K562 (cell line): ENCODE measurements at regions not wholly inside any gene's neighbourhood (a gene's known extent, or its start where the extent isn't known, plus 50 kb on each side); places are given as distances from the start of the nearest gene placed in this dataset.

Source experiments
- E2F3 ChIP-seq: fragments of 250-450 bp; sonication (Bioruptor Pico); IDR thresholded peaks from 2 replicates; pipeline ENCODE4 v1.4.0; 2020; ENCODE audit warnings: mild to moderate bottlenecking
- GTF2E2 ChIP-seq: fragments of 200-800 bp; sonication (Bioruptor generic); IDR thresholded peaks from 2 replicates; pipeline ENCODE4 v1.6.1; 2016; ENCODE audit warnings: missing genetic modification characterization, missing compliant biosample characterization
- HNRNPK ChIP-seq: fragments of 200-400 bp; formaldehyde crosslinking; IDR thresholded peaks from one replicate; pipeline ENCODE4 v1.6.1; 2018; ENCODE audit warnings: mild to moderate bottlenecking, low read depth, low read length; ENCODE audit not compliant: poor library complexity, severe bottlenecking
- JUN ChIP-seq, 2 experiments: sonication (generic) in 1 of 2; formaldehyde crosslinking in 1 of 2; IDR thresholded peaks; 2 replicates each; pipeline versions ENCODE4 v1.6.1 to v1.8.0; 2012 to 2022; ENCODE audit warnings: borderline replicate concordance in 2 of 2, mild to moderate bottlenecking in 2 of 2, improper control_type of control experiment in 1 of 2, low read depth in 1 of 2, low read length in 1 of 2, missing genetic modification reagents in 1 of 2
- MEIS2 ChIP-seq: fragments of 450-650 bp; IDR thresholded peaks from 2 replicates; pipeline ENCODE4 v1.6.1; 2014; ENCODE audit warnings: mild to moderate bottlenecking; ENCODE audit not compliant: partially characterized antibody
- MYNN ChIP-seq, 2 experiments: sonication (generic); formaldehyde crosslinking in 1 of 2; IDR thresholded peaks; 2 replicates each; pipeline versions ENCODE4 v1.5.0 to v1.6.1; 2016 to 2020; ENCODE audit warnings: antibody characterized with exemption in 1 of 2, missing genetic modification reagents in 1 of 2
- NRF1 ChIP-seq, 2 experiments: fragments of 450-650 bp; IDR thresholded peaks in 1 of 2; conservative IDR thresholded peaks in 1 of 2; 2 replicates each; pipeline ENCODE4 v1.6.1; 2014; ENCODE audit warnings: mild to moderate bottlenecking in 2 of 2
- RNF219 ChIP-seq: fragments of 250-450 bp; sonication (Bioruptor Pico); IDR thresholded peaks from 2 replicates; pipeline ENCODE4 v1.5.0; 2022; ENCODE audit warnings: mild to moderate bottlenecking
- ZNF224 ChIP-seq: sonication (generic); formaldehyde crosslinking; IDR thresholded peaks from 2 replicates; pipeline ENCODE4 v1.8.0; 2022; ENCODE audit warnings: mild to moderate bottlenecking, missing genetic modification reagents
- ZNF347 ChIP-seq: fragments of 450-650 bp; formaldehyde crosslinking; IDR thresholded peaks from 2 replicates; pipeline ENCODE4 v1.4.0; 2020; ENCODE audit warnings: low read depth, mild to moderate bottlenecking, moderate library complexity
- TF ChIP-seq, protein P1 (sequence below), 2 experiments: fragments of 450-650 bp; IDR thresholded peaks; 2 replicates each; pipeline ENCODE4 v1.6.1; 2018; ENCODE audit warnings: mild to moderate bottlenecking in 2 of 2, low read depth in 1 of 2; ENCODE audit not compliant: partially characterized antibody in 2 of 2
- TF ChIP-seq, protein P2 (sequence below): sonication (generic); formaldehyde crosslinking; IDR thresholded peaks from 2 replicates; pipeline ENCODE4 v1.8.1; 2022; ENCODE audit warnings: missing genetic modification reagents
- TF ChIP-seq, protein P3 (sequence below): fragments of 450-650 bp; formaldehyde crosslinking; IDR thresholded peaks from 2 replicates; pipeline ENCODE4 v1.4.0; 2020; ENCODE audit warnings: mild to moderate bottlenecking, mixed read lengths

GRCh38 chr6:27019651-27020552, 227.6 kb upstream of the PRSS16 start (continued):
- TF ChIP-seq MYNN (IDR thresholded peaks at IDR 0.05) (no peak), MYNN (CRISPR knock-in tag; IDR thresholded peaks at IDR 0.05) (no peak), HNRNPK (no peak), RNF219 (no peak), NRF1 (conservative IDR thresholded peaks at IDR 0.05 in 1 of 2, IDR thresholded peaks at IDR 0.05 in 1 of 2) (peak; percentile 66 to 74), MEIS2 (no peak), ZNF224 (CRISPR knock-in tag) (no peak), ZNF347 (CRISPR knock-in tag) (no peak), E2F3 (CRISPR knock-in tag) (peak; percentile 65; the same call in 1 of the 2 replicates), JUN (IDR thresholded peaks at IDR 0.05; ENCODE audit: borderline replicate concordance, low read depth, low read length) (peak; percentile 35; the same call in 1 of the 2 replicates), JUN (CRISPR knock-in tag; IDR thresholded peaks at IDR 0.05; ENCODE audit: borderline replicate concordance) (no peak), GTF2E2 (tag) (peak; percentile 93)
- TF ChIP-seq, protein P1, sequence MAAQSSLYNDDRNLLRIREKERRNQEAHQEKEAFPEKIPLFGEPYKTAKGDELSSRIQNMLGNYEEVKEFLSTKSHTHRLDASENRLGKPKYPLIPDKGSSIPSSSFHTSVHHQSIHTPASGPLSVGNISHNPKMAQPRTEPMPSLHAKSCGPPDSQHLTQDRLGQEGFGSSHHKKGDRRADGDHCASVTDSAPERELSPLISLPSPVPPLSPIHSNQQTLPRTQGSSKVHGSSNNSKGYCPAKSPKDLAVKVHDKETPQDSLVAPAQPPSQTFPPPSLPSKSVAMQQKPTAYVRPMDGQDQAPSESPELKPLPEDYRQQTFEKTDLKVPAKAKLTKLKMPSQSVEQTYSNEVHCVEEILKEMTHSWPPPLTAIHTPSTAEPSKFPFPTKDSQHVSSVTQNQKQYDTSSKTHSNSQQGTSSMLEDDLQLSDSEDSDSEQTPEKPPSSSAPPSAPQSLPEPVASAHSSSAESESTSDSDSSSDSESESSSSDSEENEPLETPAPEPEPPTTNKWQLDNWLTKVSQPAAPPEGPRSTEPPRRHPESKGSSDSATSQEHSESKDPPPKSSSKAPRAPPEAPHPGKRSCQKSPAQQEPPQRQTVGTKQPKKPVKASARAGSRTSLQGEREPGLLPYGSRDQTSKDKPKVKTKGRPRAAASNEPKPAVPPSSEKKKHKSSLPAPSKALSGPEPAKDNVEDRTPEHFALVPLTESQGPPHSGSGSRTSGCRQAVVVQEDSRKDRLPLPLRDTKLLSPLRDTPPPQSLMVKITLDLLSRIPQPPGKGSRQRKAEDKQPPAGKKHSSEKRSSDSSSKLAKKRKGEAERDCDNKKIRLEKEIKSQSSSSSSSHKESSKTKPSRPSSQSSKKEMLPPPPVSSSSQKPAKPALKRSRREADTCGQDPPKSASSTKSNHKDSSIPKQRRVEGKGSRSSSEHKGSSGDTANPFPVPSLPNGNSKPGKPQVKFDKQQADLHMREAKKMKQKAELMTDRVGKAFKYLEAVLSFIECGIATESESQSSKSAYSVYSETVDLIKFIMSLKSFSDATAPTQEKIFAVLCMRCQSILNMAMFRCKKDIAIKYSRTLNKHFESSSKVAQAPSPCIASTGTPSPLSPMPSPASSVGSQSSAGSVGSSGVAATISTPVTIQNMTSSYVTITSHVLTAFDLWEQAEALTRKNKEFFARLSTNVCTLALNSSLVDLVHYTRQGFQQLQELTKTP (IDR thresholded peaks at IDR 0.05; ENCODE audit: low read depth in 1 of 2, partially characterized antibody in 2 of 2), result peak; percentile 53 to 59
- TF ChIP-seq, protein P2, sequence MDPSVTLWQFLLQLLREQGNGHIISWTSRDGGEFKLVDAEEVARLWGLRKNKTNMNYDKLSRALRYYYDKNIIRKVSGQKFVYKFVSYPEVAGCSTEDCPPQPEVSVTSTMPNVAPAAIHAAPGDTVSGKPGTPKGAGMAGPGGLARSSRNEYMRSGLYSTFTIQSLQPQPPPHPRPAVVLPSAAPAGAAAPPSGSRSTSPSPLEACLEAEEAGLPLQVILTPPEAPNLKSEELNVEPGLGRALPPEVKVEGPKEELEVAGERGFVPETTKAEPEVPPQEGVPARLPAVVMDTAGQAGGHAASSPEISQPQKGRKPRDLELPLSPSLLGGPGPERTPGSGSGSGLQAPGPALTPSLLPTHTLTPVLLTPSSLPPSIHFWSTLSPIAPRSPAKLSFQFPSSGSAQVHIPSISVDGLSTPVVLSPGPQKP, result 0 out of 2 replicates have a peak, but pooled peaks have one; percentile 64
- TF ChIP-seq, protein P3, sequence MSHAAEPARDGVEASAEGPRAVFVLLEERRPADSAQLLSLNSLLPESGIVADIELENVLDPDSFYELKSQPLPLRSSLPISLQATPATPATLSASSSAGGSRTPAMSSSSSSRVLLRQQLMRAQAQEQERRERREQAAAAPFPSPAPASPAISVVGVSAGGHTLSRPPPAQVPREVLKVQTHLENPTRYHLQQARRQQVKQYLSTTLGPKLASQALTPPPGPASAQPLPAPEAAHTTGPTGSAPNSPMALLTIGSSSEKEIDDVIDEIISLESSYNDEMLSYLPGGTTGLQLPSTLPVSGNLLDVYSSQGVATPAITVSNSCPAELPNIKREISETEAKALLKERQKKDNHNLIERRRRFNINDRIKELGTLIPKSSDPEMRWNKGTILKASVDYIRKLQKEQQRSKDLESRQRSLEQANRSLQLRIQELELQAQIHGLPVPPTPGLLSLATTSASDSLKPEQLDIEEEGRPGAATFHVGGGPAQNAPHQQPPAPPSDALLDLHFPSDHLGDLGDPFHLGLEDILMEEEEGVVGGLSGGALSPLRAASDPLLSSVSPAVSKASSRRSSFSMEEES (CRISPR knock-in tag), result no peak
